Fibroblast of skin of left biceps (primary cell): ENCODE measurements at regions not wholly inside any gene's neighbourhood (a gene's known extent, or its start where the extent isn't known, plus 50 kb on each side); places are given as distances from the start of the nearest gene placed in this dataset.
"Not testable (repeated sequence)": the region's sequence is repeated elsewhere in the genome, so short reads cannot be mapped to it uniquely, and the experiment has no call there.

Source experiments
- DNase-seq, 2 experiments: peaks; one replicate each; pipeline ENCODE4 v3.0.0-alpha.2; 2013; ENCODE audit warnings: low read depth in 2 of 2

GRCh38 chr4:96952610-96953009 is 1112.7 kb downstream of the PDHA2 start:
- no peak for DNase-seq

- DNase-seq = no peak
Observed at GRCh38 chr4:96955226-96955625, 1115.3 kb downstream of the PDHA2 start.

- DNase-seq = no peak
Observed at GRCh38 chr4:96955691-96956090, 1115.8 kb downstream of the PDHA2 start.

- no peak for DNase-seq
Observed at GRCh38 chr4:96969455-96969854, 1129.6 kb downstream of the PDHA2 start.

- DNase-seq = no peak
Observed at GRCh38 chr4:96972920-96973319, 1133.0 kb downstream of the PDHA2 start.

- no peak for DNase-seq
Observed at GRCh38 chr4:96974295-96974694, 1134.4 kb downstream of the PDHA2 start.

GRCh38 chr4:96983830-96984229 is 1143.9 kb downstream of the PDHA2 start:
- DNase-seq = no peak

- no peak for DNase-seq
Observed at GRCh38 chr4:96986816-96987215, 1146.9 kb downstream of the PDHA2 start.

- DNase-seq = no peak
Observed at GRCh38 chr4:96991083-96991482, 1151.2 kb downstream of the PDHA2 start.

GRCh38 chr4:96992443-96992842 is 1150.8 kb downstream of the STPG2 start:
- DNase-seq = no peak

- no peak for DNase-seq
Observed at GRCh38 chr4:96993560-96993959, 1149.7 kb downstream of the STPG2 start.

- no peak for DNase-seq
Observed at GRCh38 chr4:97003715-97004114, 1139.6 kb downstream of the STPG2 start.

GRCh38 chr4:97013309-97013708 is 1130.0 kb downstream of the STPG2 start:
- no peak for DNase-seq

GRCh38 chr4:97013711-97014110 is 1129.6 kb downstream of the STPG2 start:
- DNase-seq = no peak

- no peak for DNase-seq
Observed at GRCh38 chr4:97015301-97015700, 1128.0 kb downstream of the STPG2 start.

GRCh38 chr4:97016186-97016907 is 1126.9 kb downstream of the STPG2 start:
- no peak for DNase-seq

- no peak for DNase-seq
Observed at GRCh38 chr4:97027728-97028410, 1115.4 kb downstream of the STPG2 start.

GRCh38 chr4:97028785-97029184 is 1114.5 kb downstream of the STPG2 start:
- no peak for DNase-seq

GRCh38 chr4:97037411-97038145 is 1105.7 kb downstream of the STPG2 start:
- not testable (repeated sequence) for DNase-seq

GRCh38 chr4:97038146-97038516 is 1105.1 kb downstream of the STPG2 start:
- no peak for DNase-seq

- no peak for DNase-seq
Observed at GRCh38 chr4:97072666-97073065, 1070.6 kb downstream of the STPG2 start.

GRCh38 chr4:97073194-97073593 is 1070.1 kb downstream of the STPG2 start:
- DNase-seq = no peak

- DNase-seq = no peak
Observed at GRCh38 chr4:97074531-97074930, 1068.7 kb downstream of the STPG2 start.
